ENCODE measurements at regions not wholly inside any gene's neighbourhood (a gene's known extent, or its start where the extent isn't known, plus 50 kb on each side); places are given as distances from the start of the nearest gene placed in this dataset.

GRCh38 chr3:86438544-86438943, 552.4 kb downstream of the VGLL3 start:
- H3K4me3 Mint-ChIP-seq, result no peak overlapping the region
- H3K36me3 Mint-ChIP-seq, result no peaks in the 10 kb centered on the region
- ATAC-seq (no peak), DNase-seq (no peak)
- H3K27me3 Mint-ChIP-seq, result no peaks in the 10 kb centered on the region
- H3K4me1 Mint-ChIP-seq, result no peaks in the 10 kb centered on the region
- no peak overlapping the region for H3K27ac Mint-ChIP-seq
- peaks cover 0 to 7% (median 0%) of the 10 kb centered on the region in 11 donors for H3K9me3 Mint-ChIP-seq
- POLR2A ChIA-PET, result no interaction called here
- H3K4me3 ChIP-seq (ENCODE audit: low read length), result no peak overlapping the region
- no peaks in the 10 kb centered on the region for H3K4me1 ChIP-seq (ENCODE audit: control insufficient read depth in 2 of 2, insufficient read depth in 2 of 2, low read length in 2 of 2)
- H3K27me3 ChIP-seq (ENCODE audit: control insufficient read depth in 2 of 2, insufficient read depth in 2 of 2, low read length in 2 of 2), result no peaks in the 10 kb centered on the region
- no peak overlapping the region for H3K27ac ChIP-seq (ENCODE audit: low read depth, low read length)
- intact Hi-C loops (cut with micrococcal nuclease), result no loop called here
- no peaks in the 10 kb centered on the region for H3K9me3 ChIP-seq (ENCODE audit: control insufficient read depth in 2 of 3, low read length in 3 of 3)
- CTCF ChIA-PET, result no interaction called here
- H3K36me3 ChIP-seq (ENCODE audit: control insufficient read depth in 2 of 3, insufficient read depth in 3 of 3, low read length in 3 of 3), result no peaks in the 10 kb centered on the region

- H3K36me3 ChIP-seq (ENCODE audit: control insufficient read depth in 2 of 3, insufficient read depth in 3 of 3, low read length in 3 of 3), result no peaks in the 10 kb centered on the region
- POLR2A ChIA-PET, result no interaction called here
Observed at GRCh38 chr3:86427343-86427742, 563.6 kb downstream of the VGLL3 start.

GRCh38 chr3:86420990-86421739, 569.8 kb downstream of the VGLL3 start:
- no peaks in the 10 kb centered on the region for H3K9me3 ChIP-seq (ENCODE audit: control insufficient read depth in 2 of 3, low read length in 3 of 3)
- H3K9me3 Mint-ChIP-seq, result peaks cover 0 to 24% (median 6%) of the 10 kb centered on the region in 11 donors
- H3K27me3 ChIP-seq (ENCODE audit: control insufficient read depth in 2 of 2, insufficient read depth in 2 of 2, low read length in 2 of 2), result no peaks in the 10 kb centered on the region
- DNase-seq (no peak), ATAC-seq (no peak)
- no peak overlapping the region for H3K4me3 Mint-ChIP-seq
- intact Hi-C loops (cut with micrococcal nuclease), result no loop called here
- ChIA-PET POLR2A (no interaction called here), CTCF (no interaction called here)
- H3K36me3 ChIP-seq (ENCODE audit: control insufficient read depth in 2 of 3, insufficient read depth in 3 of 3, low read length in 3 of 3), result no peaks in the 10 kb centered on the region
- no peak overlapping the region for H3K27ac ChIP-seq (ENCODE audit: low read depth, low read length)
- H3K4me1 Mint-ChIP-seq, result no peaks in the 10 kb centered on the region
- H3K27me3 Mint-ChIP-seq, result no peaks in the 10 kb centered on the region
- no peak overlapping the region for H3K27ac Mint-ChIP-seq
- H3K36me3 Mint-ChIP-seq, result no peaks in the 10 kb centered on the region
- H3K4me1 ChIP-seq (ENCODE audit: control insufficient read depth in 2 of 2, insufficient read depth in 2 of 2, low read length in 2 of 2), result no peaks in the 10 kb centered on the region
- H3K4me3 ChIP-seq (ENCODE audit: low read length), result no peak overlapping the region

More at GRCh38 chr3:86427343-86427742, 563.6 kb downstream of the VGLL3 start:
- no peak overlapping the region for H3K27ac ChIP-seq (ENCODE audit: low read depth, low read length)
- Mint-ChIP-seq H3K9me3 (peaks cover 0 to 22% (median 8%) of the 10 kb centered on the region in 11 donors), H3K4me1 (no peaks in the 10 kb centered on the region), H3K27ac (no peak overlapping the region), H3K36me3 (no peaks in the 10 kb centered on the region), H3K27me3 (no peaks in the 10 kb centered on the region), H3K4me3 (no peak overlapping the region)
- intact Hi-C loops (cut with micrococcal nuclease), result no loop called here
- no peak overlapping the region for H3K4me3 ChIP-seq (ENCODE audit: low read length)
- no peak for DNase-seq
- CTCF ChIA-PET, result no interaction called here
- ATAC-seq, result no peak
- H3K4me1 ChIP-seq (ENCODE audit: control insufficient read depth in 2 of 2, insufficient read depth in 2 of 2, low read length in 2 of 2), result no peaks in the 10 kb centered on the region
- no peaks in the 10 kb centered on the region for H3K9me3 ChIP-seq (ENCODE audit: control insufficient read depth in 2 of 3, low read length in 3 of 3)
- H3K27me3 ChIP-seq (ENCODE audit: control insufficient read depth in 2 of 2, insufficient read depth in 2 of 2, low read length in 2 of 2), result no peaks in the 10 kb centered on the region

GRCh38 chr3:86418861-86419260, 572.1 kb downstream of the VGLL3 start:
- CTCF ChIA-PET, result no interaction called here
- H3K9me3 Mint-ChIP-seq, result peaks cover 0 to 16% (median 4%) of the 10 kb centered on the region in 11 donors
- POLR2A ChIA-PET, result no interaction called here
- no peak overlapping the region for H3K27ac Mint-ChIP-seq
- no peak overlapping the region for H3K4me3 ChIP-seq (ENCODE audit: low read length)
- H3K27me3 ChIP-seq (ENCODE audit: control insufficient read depth in 2 of 2, insufficient read depth in 2 of 2, low read length in 2 of 2), result no peaks in the 10 kb centered on the region
- H3K4me1 ChIP-seq (ENCODE audit: control insufficient read depth in 2 of 2, insufficient read depth in 2 of 2, low read length in 2 of 2), result no peaks in the 10 kb centered on the region
- intact Hi-C loops (cut with micrococcal nuclease), result no loop called here
- no peaks in the 10 kb centered on the region for H3K36me3 Mint-ChIP-seq
- no peaks in the 10 kb centered on the region for H3K9me3 ChIP-seq (ENCODE audit: control insufficient read depth in 2 of 3, low read length in 3 of 3)
- DNase-seq (no peak), ATAC-seq (no peak)
- no peaks in the 10 kb centered on the region for H3K36me3 ChIP-seq (ENCODE audit: control insufficient read depth in 2 of 3, insufficient read depth in 3 of 3, low read length in 3 of 3)
- H3K27me3 Mint-ChIP-seq, result no peaks in the 10 kb centered on the region
- no peaks in the 10 kb centered on the region for H3K4me1 Mint-ChIP-seq
- H3K27ac ChIP-seq (ENCODE audit: low read depth, low read length), result no peak overlapping the region
- no peak overlapping the region for H3K4me3 Mint-ChIP-seq

GRCh38 chr3:86416334-86416733, 574.6 kb downstream of the VGLL3 start:
- no peak overlapping the region for H3K4me3 ChIP-seq (ENCODE audit: low read length)
- H3K27ac Mint-ChIP-seq, result no peak overlapping the region
- no peak for ATAC-seq

GRCh38 chr3:86413645-86414044, 577.3 kb downstream of the VGLL3 start:
- Mint-ChIP-seq H3K27me3 (no peaks in the 10 kb centered on the region), H3K4me3 (no peak overlapping the region), H3K27ac (no peak overlapping the region), H3K36me3 (no peaks in the 10 kb centered on the region), H3K4me1 (no peaks in the 10 kb centered on the region), H3K9me3 (peaks cover 0 to 12% (median 5%) of the 10 kb centered on the region in 11 donors)
- Histone ChIP-seq H3K27ac (ENCODE audit: low read depth, low read length) (no peak overlapping the region), H3K4me3 (ENCODE audit: low read length) (no peak overlapping the region), H3K27me3 (ENCODE audit: control insufficient read depth in 2 of 2, insufficient read depth in 2 of 2, low read length in 2 of 2) (no peaks in the 10 kb centered on the region), H3K9me3 (ENCODE audit: control insufficient read depth in 2 of 3, low read length in 3 of 3) (no peaks in the 10 kb centered on the region), H3K4me1 (ENCODE audit: control insufficient read depth in 2 of 2, insufficient read depth in 2 of 2, low read length in 2 of 2) (no peaks in the 10 kb centered on the region), H3K36me3 (ENCODE audit: control insufficient read depth in 2 of 3, insufficient read depth in 3 of 3, low read length in 3 of 3) (no peaks in the 10 kb centered on the region)
- POLR2A ChIA-PET, result no interaction called here
- DNase-seq (no peak), ATAC-seq (no peak)
- intact Hi-C loops (cut with micrococcal nuclease), result no loop called here
- CTCF ChIA-PET, result no interaction called here

More at GRCh38 chr3:86416334-86416733, 574.6 kb downstream of the VGLL3 start:
- H3K27ac ChIP-seq (ENCODE audit: low read depth, low read length), result no peak overlapping the region
- ChIA-PET POLR2A (no interaction called here), CTCF (no interaction called here)
- H3K4me3 Mint-ChIP-seq, result no peak overlapping the region
- H3K27me3 ChIP-seq (ENCODE audit: control insufficient read depth in 2 of 2, insufficient read depth in 2 of 2, low read length in 2 of 2), result no peaks in the 10 kb centered on the region
- no peaks in the 10 kb centered on the region for H3K9me3 ChIP-seq (ENCODE audit: control insufficient read depth in 2 of 3, low read length in 3 of 3)
- no peak for DNase-seq
- no peaks in the 10 kb centered on the region for H3K27me3 Mint-ChIP-seq
- peaks cover 0 to 9% (median 4%) of the 10 kb centered on the region in 11 donors for H3K9me3 Mint-ChIP-seq
- intact Hi-C loops (cut with micrococcal nuclease), result no loop called here
- no peaks in the 10 kb centered on the region for H3K36me3 Mint-ChIP-seq
- no peaks in the 10 kb centered on the region for H3K4me1 Mint-ChIP-seq
- H3K36me3 ChIP-seq (ENCODE audit: control insufficient read depth in 2 of 3, insufficient read depth in 3 of 3, low read length in 3 of 3), result no peaks in the 10 kb centered on the region
- no peaks in the 10 kb centered on the region for H3K4me1 ChIP-seq (ENCODE audit: control insufficient read depth in 2 of 2, insufficient read depth in 2 of 2, low read length in 2 of 2)

- Histone ChIP-seq H3K27me3 (ENCODE audit: control insufficient read depth in 2 of 2, insufficient read depth in 2 of 2, low read length in 2 of 2) (no peaks in the 10 kb centered on the region), H3K9me3 (ENCODE audit: control insufficient read depth in 2 of 3, low read length in 3 of 3) (no peaks in the 10 kb centered on the region), H3K36me3 (ENCODE audit: control insufficient read depth in 2 of 3, insufficient read depth in 3 of 3, low read length in 3 of 3) (no peaks in the 10 kb centered on the region), H3K4me1 (ENCODE audit: control insufficient read depth in 2 of 2, insufficient read depth in 2 of 2, low read length in 2 of 2) (no peaks in the 10 kb centered on the region), H3K27ac (ENCODE audit: low read depth, low read length) (no peak overlapping the region), H3K4me3 (ENCODE audit: low read length) (no peak overlapping the region)
- DNase-seq, result no peak
- intact Hi-C loops (cut with micrococcal nuclease), result no loop called here
- Mint-ChIP-seq H3K27ac (no peak overlapping the region), H3K4me1 (no peaks in the 10 kb centered on the region), H3K36me3 (no peaks in the 10 kb centered on the region), H3K27me3 (no peaks in the 10 kb centered on the region), H3K4me3 (no peak overlapping the region), H3K9me3 (peaks cover 0 to 18% (median 5%) of the 10 kb centered on the region in 11 donors)
- ATAC-seq, result no peak
- ChIA-PET CTCF (no interaction called here), POLR2A (no interaction called here)
Observed at GRCh38 chr3:86410587-86410986, 580.4 kb downstream of the VGLL3 start.
